ENCODE measurements at regions not wholly inside any gene's neighbourhood (a gene's known extent, or its start where the extent isn't known, plus 50 kb on each side); places are given as distances from the start of the nearest gene placed in this dataset.

DNA sequence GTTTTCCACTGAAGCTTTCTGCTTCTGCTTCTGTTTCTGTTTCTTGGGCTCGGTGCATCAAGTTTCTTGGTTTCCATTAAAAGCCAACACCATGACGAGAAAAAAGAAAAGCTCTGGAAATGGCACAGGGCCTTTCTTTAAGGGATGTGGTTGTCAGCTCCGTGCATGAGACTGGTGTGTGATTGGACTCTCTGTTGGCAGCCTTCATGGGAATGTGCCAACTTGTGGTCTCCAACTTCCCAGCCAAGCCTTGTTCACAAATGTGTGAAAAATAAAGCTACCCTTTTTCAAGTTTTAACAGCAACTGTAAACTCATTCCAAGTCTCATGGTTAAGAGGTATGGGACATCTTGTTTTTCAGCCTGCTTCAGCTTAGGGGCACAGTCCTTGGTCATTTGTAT lies 68.7 kb upstream of the CST7 start:
- H3K4me3 Mint-ChIP-seq, result no peak overlapping the region
- H3K27ac Mint-ChIP-seq, result no peak overlapping the region
- intact Hi-C loops (cut with micrococcal nuclease), result no loop called here
- TF ChIP-seq, protein P1, sequence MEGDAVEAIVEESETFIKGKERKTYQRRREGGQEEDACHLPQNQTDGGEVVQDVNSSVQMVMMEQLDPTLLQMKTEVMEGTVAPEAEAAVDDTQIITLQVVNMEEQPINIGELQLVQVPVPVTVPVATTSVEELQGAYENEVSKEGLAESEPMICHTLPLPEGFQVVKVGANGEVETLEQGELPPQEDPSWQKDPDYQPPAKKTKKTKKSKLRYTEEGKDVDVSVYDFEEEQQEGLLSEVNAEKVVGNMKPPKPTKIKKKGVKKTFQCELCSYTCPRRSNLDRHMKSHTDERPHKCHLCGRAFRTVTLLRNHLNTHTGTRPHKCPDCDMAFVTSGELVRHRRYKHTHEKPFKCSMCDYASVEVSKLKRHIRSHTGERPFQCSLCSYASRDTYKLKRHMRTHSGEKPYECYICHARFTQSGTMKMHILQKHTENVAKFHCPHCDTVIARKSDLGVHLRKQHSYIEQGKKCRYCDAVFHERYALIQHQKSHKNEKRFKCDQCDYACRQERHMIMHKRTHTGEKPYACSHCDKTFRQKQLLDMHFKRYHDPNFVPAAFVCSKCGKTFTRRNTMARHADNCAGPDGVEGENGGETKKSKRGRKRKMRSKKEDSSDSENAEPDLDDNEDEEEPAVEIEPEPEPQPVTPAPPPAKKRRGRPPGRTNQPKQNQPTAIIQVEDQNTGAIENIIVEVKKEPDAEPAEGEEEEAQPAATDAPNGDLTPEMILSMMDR (IDR thresholded peaks at IDR 0.05), result no peak
- no peaks in the 10 kb centered on the region for H3K79me2 ChIP-seq (ENCODE audit: insufficient read depth, low read length)
- peaks cover 0 to 10% (median 3%) of the 10 kb centered on the region in 7 donors for H3K9me3 Mint-ChIP-seq
- no peak for DNase-seq
- H3K9me3 ChIP-seq (replicated peaks in 1 of 2; ENCODE audit: control insufficient read depth in 1 of 2, insufficient read depth in 1 of 2, low read length in 2 of 2), result no peaks in the 10 kb centered on the region
- 22% methylated on average over 2 of the region's 3 CpGs for WGBS (ENCODE audit: insufficient coverage)
- H3K36me3 ChIP-seq (replicated peaks in 1 of 2; ENCODE audit: control insufficient read depth in 1 of 2, insufficient read depth in 2 of 2, low read length in 2 of 2), result no peaks in the 10 kb centered on the region
- no peak overlapping the region for H3K4me2 ChIP-seq (replicated peaks; ENCODE audit: extremely low read depth, low read length, poor library complexity, severe bottlenecking)
- no peaks in the 10 kb centered on the region for H3K4me1 ChIP-seq (ENCODE audit: control insufficient read depth in 1 of 2, insufficient read depth in 2 of 2, low read length in 2 of 2)
- no peaks in the 10 kb centered on the region for H3K4me1 Mint-ChIP-seq
- H3K4me3 ChIP-seq (replicated peaks in 1 of 3; ENCODE audit: low read depth in 2 of 3, low read length in 3 of 3), result no peak overlapping the region
- no peaks in the 10 kb centered on the region for H3K27me3 ChIP-seq (ENCODE audit: control insufficient read depth in 2 of 2, insufficient read depth in 2 of 2, low read length in 2 of 2)
- H3K9ac ChIP-seq (ENCODE audit: insufficient read depth, low read length, poor library complexity, severe bottlenecking), result no peak overlapping the region
- H3K27me3 Mint-ChIP-seq (ENCODE audit: low read depth in 3 of 3), result no peaks in the 10 kb centered on the region
- no peaks in the 10 kb centered on the region for H3K36me3 Mint-ChIP-seq
- H3K27ac ChIP-seq (ENCODE audit: low read depth in 1 of 2, low read length in 2 of 2), result no peak overlapping the region
- H2AFZ ChIP-seq (ENCODE audit: insufficient read depth, low read depth, low read length, poor library complexity, severe bottlenecking), result no peak overlapping the region
- no peaks in the 10 kb centered on the region for H4K20me1 ChIP-seq (ENCODE audit: insufficient read depth, low read length)

DNA sequence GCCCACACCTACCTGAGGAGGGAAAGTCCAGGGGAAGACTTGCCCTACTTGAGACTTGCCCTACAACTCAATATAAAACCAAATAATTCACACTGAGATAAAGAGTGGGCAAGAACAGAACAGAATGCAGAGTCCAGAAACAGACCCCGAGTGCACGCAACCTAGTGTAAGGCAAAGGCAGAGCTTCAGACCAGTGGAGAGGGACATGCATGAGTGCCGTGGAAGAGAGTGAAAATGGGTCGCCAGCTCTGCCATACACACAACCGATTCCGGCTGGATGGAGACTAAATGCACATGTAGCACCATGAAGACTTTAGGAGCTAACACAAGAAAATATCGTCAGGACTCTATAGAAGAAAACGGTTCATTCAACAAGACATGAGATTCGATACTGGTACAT lies 58.8 kb upstream of the CST7 start:
- intact Hi-C loops (cut with micrococcal nuclease), result no loop called here
- Mint-ChIP-seq H3K4me3 (no peak overlapping the region), H3K36me3 (no peaks in the 10 kb centered on the region), H3K27ac (no peak overlapping the region), H3K4me1 (no peaks in the 10 kb centered on the region), H3K9me3 (peaks cover 5 to 23% (median 11%) of the 10 kb centered on the region in 7 donors), H3K27me3 (ENCODE audit: low read depth in 3 of 3) (peaks cover 0 to 4% (median 3%) of the 10 kb centered on the region in 3 donors)
- no peaks in the 10 kb centered on the region for H3K79me2 ChIP-seq (ENCODE audit: insufficient read depth, low read length)
- H3K9ac ChIP-seq (ENCODE audit: insufficient read depth, low read length, poor library complexity, severe bottlenecking), result no peak overlapping the region
- no peak overlapping the region for H3K27ac ChIP-seq (ENCODE audit: low read depth in 1 of 2, low read length in 2 of 2)
- H3K4me1 ChIP-seq (ENCODE audit: control insufficient read depth in 1 of 2, insufficient read depth in 2 of 2, low read length in 2 of 2), result no peaks in the 10 kb centered on the region
- TF ChIP-seq, protein P1 (IDR thresholded peaks at IDR 0.05), result no peak
- WGBS (ENCODE audit: insufficient coverage), result 98% methylated on average over 8 of the region's 9 CpGs
- no peak overlapping the region for H2AFZ ChIP-seq (ENCODE audit: insufficient read depth, low read depth, low read length, poor library complexity, severe bottlenecking)
- H3K4me3 ChIP-seq (replicated peaks in 1 of 3; ENCODE audit: low read depth in 2 of 3, low read length in 3 of 3), result no peak overlapping the region
- H3K36me3 ChIP-seq (replicated peaks in 1 of 2; ENCODE audit: control insufficient read depth in 1 of 2, insufficient read depth in 2 of 2, low read length in 2 of 2), result no peaks in the 10 kb centered on the region
- H3K27me3 ChIP-seq (ENCODE audit: control insufficient read depth in 2 of 2, insufficient read depth in 2 of 2, low read length in 2 of 2), result no peaks in the 10 kb centered on the region
- H4K20me1 ChIP-seq (ENCODE audit: insufficient read depth, low read length), result no peaks in the 10 kb centered on the region
- DNase-seq, result no peak
- peaks cover 6 to 22% of the 10 kb centered on the region in 2 donors for H3K9me3 ChIP-seq (replicated peaks in 1 of 2; ENCODE audit: control insufficient read depth in 1 of 2, insufficient read depth in 1 of 2, low read length in 2 of 2)
- H3K4me2 ChIP-seq (replicated peaks; ENCODE audit: extremely low read depth, low read length, poor library complexity, severe bottlenecking), result no peak overlapping the region

Data from CD14-positive monocyte (primary cell).